H9 (cell line): ENCODE measurements at regions not wholly inside any gene's neighbourhood (a gene's known extent, or its start where the extent isn't known, plus 50 kb on each side); places are given as distances from the start of the nearest gene placed in this dataset.

Experiments
- DNase-seq: peaks from one replicate; pipeline ENCODE4 v3.0.0-alpha.2; 2017
- H2AFZ ChIP-seq: one replicate; pipeline ENCODE4 v1.6.1; 2013; ENCODE audit warnings: mild to moderate bottlenecking, low read length, control low read depth, moderate library complexity
- H2AK5ac ChIP-seq: 2 replicates; pipeline ENCODE4 v1.6.1; 2013; ENCODE audit warnings: low read length, control low read depth, mixed read lengths; ENCODE audit not compliant: insufficient read length
- H2BK120ac ChIP-seq: one replicate; pipeline ENCODE4 v1.6.1; 2013; ENCODE audit warnings: low read depth, mild to moderate bottlenecking, low read length, control low read depth, inconsistent platforms; ENCODE audit not compliant: poor library complexity, severe bottlenecking
- H2BK12ac ChIP-seq: 2 replicates; pipeline ENCODE4 v1.6.1; 2013; ENCODE audit warnings: low read length, control low read depth, mixed read lengths, low read depth; ENCODE audit not compliant: insufficient read length
- H2BK15ac ChIP-seq: 2 replicates; pipeline ENCODE4 v1.6.1; 2013; ENCODE audit warnings: low read depth, low read length, control low read depth
- H2BK20ac ChIP-seq: one replicate; pipeline ENCODE4 v1.6.1; 2013; ENCODE audit warnings: low read depth, mild to moderate bottlenecking, low read length, control low read depth, inconsistent platforms; ENCODE audit not compliant: poor library complexity, severe bottlenecking
- H2BK5ac ChIP-seq: 2 replicates; pipeline ENCODE4 v1.6.1; 2013; ENCODE audit warnings: low read length, control low read depth, mixed read lengths; ENCODE audit not compliant: insufficient read length
- H3K14ac ChIP-seq: 2 replicates; pipeline ENCODE4 v1.6.1; 2013; ENCODE audit warnings: low read length, control low read depth; ENCODE audit not compliant: insufficient read depth
- H3K18ac ChIP-seq: 2 replicates; pipeline ENCODE4 v1.6.1; 2013; ENCODE audit warnings: low read depth, mild to moderate bottlenecking, mixed read lengths, low read length, control low read depth; ENCODE audit not compliant: insufficient read length
- H3K23ac ChIP-seq: 2 replicates; pipeline ENCODE4 v1.6.1; 2013; ENCODE audit warnings: low read length, control low read depth, mixed read lengths, low read depth; ENCODE audit not compliant: insufficient read length
- H3K23me2 ChIP-seq: 2 replicates; pipeline ENCODE4 v1.6.1; 2013; ENCODE audit warnings: low read depth, mild to moderate bottlenecking, mixed read lengths, low read length, control low read depth; ENCODE audit not compliant: insufficient read length, poor library complexity, severe bottlenecking
- H3K27ac ChIP-seq: 2 replicates; pipeline ENCODE4 v1.5.1; 2013; ENCODE audit warnings: low read length, control low read depth, mixed read lengths, low read depth; ENCODE audit not compliant: insufficient read length
- H3K27me3 ChIP-seq: 2 replicates; pipeline ENCODE4 v1.6.1; 2013; ENCODE audit warnings: low read length, control low read depth, inconsistent platforms; ENCODE audit not compliant: insufficient read depth
- H3K4ac ChIP-seq: 2 replicates; pipeline ENCODE4 v1.6.1; 2013; ENCODE audit warnings: low read depth, mild to moderate bottlenecking, control low read depth, inconsistent platforms, low read length, moderate library complexity
- H3K4me1 ChIP-seq: 2 replicates; pipeline ENCODE4 v1.6.1; 2013; ENCODE audit warnings: low read length, control low read depth, inconsistent platforms; ENCODE audit not compliant: insufficient read depth
- H3K4me2 ChIP-seq: 2 replicates; pipeline ENCODE4 v1.6.1; 2013; ENCODE audit warnings: low read length, control low read depth, mixed read lengths; ENCODE audit not compliant: insufficient read length, insufficient read depth
- H3K56ac ChIP-seq: 2 replicates; pipeline ENCODE4 v1.6.1; 2013; ENCODE audit warnings: low read depth, mild to moderate bottlenecking, mixed read lengths, low read length, control low read depth; ENCODE audit not compliant: insufficient read length
- H3K79me1 ChIP-seq: 2 replicates; pipeline ENCODE4 v1.6.1; 2013; ENCODE audit warnings: low read depth, mild to moderate bottlenecking, moderate library complexity, low read length, control low read depth, inconsistent platforms; ENCODE audit not compliant: insufficient read depth, poor library complexity, severe bottlenecking
- H3K79me2 ChIP-seq: 2 replicates; pipeline ENCODE4 v1.6.1; 2013; ENCODE audit warnings: low read length, control low read depth, inconsistent platforms; ENCODE audit not compliant: insufficient read depth
- H3K9ac ChIP-seq: 2 replicates; pipeline ENCODE4 v1.6.1; 2013; ENCODE audit warnings: low read length, control low read depth, mixed read lengths; ENCODE audit not compliant: insufficient read length; ENCODE audit errors: extremely low read depth
- H3K9me3 ChIP-seq: one replicate; pipeline ENCODE4 v1.6.1; 2013; ENCODE audit warnings: low read depth, low read length, inconsistent platforms; ENCODE audit not compliant: control insufficient read depth
- H3T11ph ChIP-seq: one replicate; pipeline ENCODE4 v1.6.1; 2013; ENCODE audit warnings: mild to moderate bottlenecking, low read length, control low read depth, inconsistent platforms
- H4K20me1 ChIP-seq: one replicate; pipeline ENCODE4 v1.6.1; 2013; ENCODE audit not compliant: control insufficient read depth, insufficient read length, insufficient read depth
- H4K5ac ChIP-seq: 2 replicates; pipeline ENCODE4 v1.6.1; 2013; ENCODE audit warnings: low read depth, mild to moderate bottlenecking, mixed read lengths, low read length, control low read depth; ENCODE audit not compliant: insufficient read length
- H4K8ac ChIP-seq: replicated peaks from 2 replicates; pipeline ENCODE4 v1.6.1; 2013; ENCODE audit warnings: low read length, control low read depth, mixed read lengths, low read depth; ENCODE audit not compliant: insufficient read length
- H4K91ac ChIP-seq: 2 replicates; pipeline ENCODE4 v1.6.1; 2013; ENCODE audit warnings: low read depth, mild to moderate bottlenecking, moderate library complexity, mixed read lengths, low read length, control low read depth; ENCODE audit not compliant: insufficient read length
- H3K27ac Mint-ChIP-seq, 3 experiments: 2 replicates in 2 of 3; 3 replicates in 1 of 3; pipeline ENCODE4 v1.8.0; 2020 to 2021; ENCODE audit warnings: mixed read lengths in 3 of 3, mild to moderate bottlenecking in 1 of 3, moderate library complexity in 1 of 3
- H3K27me3 Mint-ChIP-seq: 2 replicates; pipeline ENCODE4 v1.8.0; 2021; ENCODE audit warnings: low read depth, mild to moderate bottlenecking, moderate library complexity, mixed read lengths
- H3K36me3 Mint-ChIP-seq, 3 experiments: 2 replicates in 2 of 3; 3 replicates in 1 of 3; pipeline ENCODE4 v1.8.0; 2020 to 2021; ENCODE audit warnings: low read depth in 3 of 3, mixed read lengths in 3 of 3; ENCODE audit not compliant: insufficient read depth in 1 of 3
- H3K4me1 Mint-ChIP-seq, 2 experiments: 2 replicates each; pipeline ENCODE4 v1.8.0; 2020; ENCODE audit warnings: mixed read lengths in 2 of 2
- H3K4me3 Mint-ChIP-seq, 2 experiments: 2 replicates in 1 of 2; 3 replicates in 1 of 2; pipeline ENCODE4 v1.8.0; 2020 to 2021; ENCODE audit warnings: mild to moderate bottlenecking in 2 of 2, mixed read lengths in 2 of 2, moderate library complexity in 1 of 2
- H3K9me3 Mint-ChIP-seq, 2 experiments: 2 replicates in 1 of 2; 3 replicates in 1 of 2; pipeline ENCODE4 v1.8.0; 2020; ENCODE audit warnings: mild to moderate bottlenecking in 2 of 2, mixed read lengths in 2 of 2, moderate library complexity in 1 of 2
- WGBS: extraction: QIAGEN DNeasy Blood & Tissue Kit; methylation state at CpG from one replicate; pipeline ENCODE4 v1.1.7; 2013; ENCODE audit warnings: missing lambda C conversion rate, low lambda C conversion rate, mixed read lengths; ENCODE audit not compliant: insufficient read length; ENCODE audit errors: extremely low coverage; 5-methylcytosine and 5-hydroxymethylcytosine counted together
- TF ChIP-seq, protein P1 (sequence below): fragments of 200-600 bp; sonication (generic); conservative IDR thresholded peaks from 3 replicates; pipeline ENCODE4 v1.8.0; 2021; ENCODE audit warnings: antibody characterized with exemption, mild to moderate bottlenecking

DNA sequence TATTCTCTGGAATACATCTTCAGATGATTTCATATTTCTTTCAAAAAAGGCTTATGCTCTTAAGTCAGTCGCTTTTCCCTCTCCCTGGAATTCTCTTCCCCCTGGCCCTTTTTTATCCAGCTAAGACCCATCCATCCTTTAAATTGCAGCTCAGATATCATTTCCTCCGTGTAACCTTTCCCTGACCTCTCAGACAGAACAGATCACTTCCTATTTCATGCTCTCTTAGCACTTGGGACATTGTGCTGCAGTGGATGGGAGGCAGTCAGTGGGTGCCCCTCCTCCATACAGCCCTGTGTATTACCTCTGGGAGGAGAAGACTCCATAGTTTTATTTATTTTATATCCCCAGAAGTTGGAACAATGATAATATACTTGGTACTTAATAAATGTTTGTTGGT, 423.4 kb downstream of the ISL1 start:
- Histone ChIP-seq H3K27me3 (no peaks in the 10 kb centered on the region), H4K91ac (no peak overlapping the region), H3K27ac (no peak overlapping the region), H2BK20ac (no peak overlapping the region), H3K79me2 (no peaks in the 10 kb centered on the region), H2BK15ac (no peak overlapping the region), H2AFZ (no peak overlapping the region), H3K23me2 (no peaks in the 10 kb centered on the region), H3K9me3 (no peaks in the 10 kb centered on the region), H2AK5ac (no peak overlapping the region), H2BK12ac (no peak overlapping the region), H2BK5ac (no peak overlapping the region), H3K4me1 (peaks cover under 1% of the 10 kb centered on the region; the same call in 1 of the 2 replicates), H3T11ph (no peak overlapping the region), H4K20me1 (no peaks in the 10 kb centered on the region), H3K18ac (no peak overlapping the region), H3K9ac (no peak overlapping the region), H3K23ac (no peak overlapping the region), H4K8ac (no peak overlapping the region), H3K56ac (no peak overlapping the region), H3K4ac (no peak overlapping the region), H4K5ac (no peak overlapping the region), H3K79me1 (no peaks in the 10 kb centered on the region), H3K14ac (no peak overlapping the region), H3K4me2 (no peak overlapping the region), H2BK120ac (no peak overlapping the region)
- WGBS, result no CpG with 5 or more reads among the region's 2 CpGs
- peaks cover 0 to 2% of the 10 kb centered on the region in 2 experiments; a peak in 2 of 4 replicates for H3K4me1 Mint-ChIP-seq
- no peak overlapping the region for H3K27ac Mint-ChIP-seq
- H3K27me3 Mint-ChIP-seq, result no peaks in the 10 kb centered on the region
- TF ChIP-seq, protein P1, sequence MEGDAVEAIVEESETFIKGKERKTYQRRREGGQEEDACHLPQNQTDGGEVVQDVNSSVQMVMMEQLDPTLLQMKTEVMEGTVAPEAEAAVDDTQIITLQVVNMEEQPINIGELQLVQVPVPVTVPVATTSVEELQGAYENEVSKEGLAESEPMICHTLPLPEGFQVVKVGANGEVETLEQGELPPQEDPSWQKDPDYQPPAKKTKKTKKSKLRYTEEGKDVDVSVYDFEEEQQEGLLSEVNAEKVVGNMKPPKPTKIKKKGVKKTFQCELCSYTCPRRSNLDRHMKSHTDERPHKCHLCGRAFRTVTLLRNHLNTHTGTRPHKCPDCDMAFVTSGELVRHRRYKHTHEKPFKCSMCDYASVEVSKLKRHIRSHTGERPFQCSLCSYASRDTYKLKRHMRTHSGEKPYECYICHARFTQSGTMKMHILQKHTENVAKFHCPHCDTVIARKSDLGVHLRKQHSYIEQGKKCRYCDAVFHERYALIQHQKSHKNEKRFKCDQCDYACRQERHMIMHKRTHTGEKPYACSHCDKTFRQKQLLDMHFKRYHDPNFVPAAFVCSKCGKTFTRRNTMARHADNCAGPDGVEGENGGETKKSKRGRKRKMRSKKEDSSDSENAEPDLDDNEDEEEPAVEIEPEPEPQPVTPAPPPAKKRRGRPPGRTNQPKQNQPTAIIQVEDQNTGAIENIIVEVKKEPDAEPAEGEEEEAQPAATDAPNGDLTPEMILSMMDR, result no peak
- no peaks in the 10 kb centered on the region for H3K36me3 Mint-ChIP-seq
- H3K4me3 Mint-ChIP-seq, result no peak overlapping the region
- H3K9me3 Mint-ChIP-seq, result no peaks in the 10 kb centered on the region
- no peak for DNase-seq
